Stimulated activated CD4-positive, alpha-beta T cell treated with anti-CD3 and anti-CD28 coated beads, Interleukin-12 subunit alpha, Interleukin-12 subunit beta, amount 100 ng/mL, for 24 hours (primary cell): ENCODE measurements at regions not wholly inside any gene's neighbourhood (a gene's known extent, or its start where the extent isn't known, plus 50 kb on each side); places are given as distances from the start of the nearest gene placed in this dataset.

Experiments
- DNase-seq, 2 experiments: peaks; one replicate each; pipeline ENCODE4 v3.0.0-alpha.2; 2020; ENCODE audit warnings: low read depth in 2 of 2

DNA sequence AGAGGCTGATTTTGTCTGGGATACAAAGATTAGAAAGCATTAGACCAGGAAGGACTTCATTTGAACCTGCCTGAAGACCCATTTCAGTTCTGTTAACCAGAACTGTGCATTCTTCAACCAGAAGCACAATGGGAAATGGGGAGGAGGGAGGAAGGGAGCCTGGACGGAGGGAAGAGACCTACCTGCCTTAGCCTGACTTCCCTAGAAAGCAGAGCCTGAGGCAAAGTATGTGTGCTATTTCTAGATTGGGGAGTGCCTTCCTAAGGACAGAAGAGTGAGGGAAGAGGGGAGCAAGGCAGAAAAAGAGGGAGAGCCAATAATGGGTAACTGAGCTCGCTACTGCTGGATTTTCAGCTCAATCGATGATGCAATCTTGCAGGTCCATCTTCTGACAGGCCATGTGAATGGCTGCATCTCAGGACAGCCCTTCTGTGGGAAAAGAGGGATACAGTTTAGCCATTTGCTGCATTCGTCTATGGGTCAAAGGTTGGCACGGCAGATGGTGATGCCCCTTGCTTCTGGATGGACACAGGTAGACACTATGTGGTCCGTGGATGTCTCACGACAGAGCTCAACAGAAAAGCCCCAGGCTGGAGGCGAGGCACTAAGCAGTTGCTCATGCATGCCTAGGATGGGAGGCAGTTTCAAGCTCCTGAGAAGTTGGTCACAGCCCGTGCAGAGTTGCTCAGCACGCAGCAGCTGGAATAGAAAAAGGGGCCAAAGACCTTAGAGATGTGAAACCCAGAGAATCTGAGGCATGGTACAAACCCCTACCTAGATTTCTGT, 78.8 kb upstream of the UBL3 start:
- DNase-seq: no peak

DNA sequence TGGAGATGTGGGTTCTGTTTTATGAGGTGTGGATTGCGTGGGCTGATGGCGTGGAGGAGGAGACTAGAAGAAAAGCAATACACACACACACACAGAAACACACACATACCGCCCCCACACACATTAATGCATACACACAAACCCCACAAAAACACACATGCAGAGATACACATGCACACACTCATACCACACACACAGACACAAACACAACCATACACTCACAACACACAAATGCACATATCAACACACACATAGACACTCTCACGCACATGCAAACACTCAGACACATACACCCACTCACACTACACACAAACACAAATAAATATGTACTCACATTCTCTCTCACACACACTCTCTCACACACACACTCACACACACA, 75.7 kb upstream of the UBL3 start:
- DNase-seq: no peak

DNA sequence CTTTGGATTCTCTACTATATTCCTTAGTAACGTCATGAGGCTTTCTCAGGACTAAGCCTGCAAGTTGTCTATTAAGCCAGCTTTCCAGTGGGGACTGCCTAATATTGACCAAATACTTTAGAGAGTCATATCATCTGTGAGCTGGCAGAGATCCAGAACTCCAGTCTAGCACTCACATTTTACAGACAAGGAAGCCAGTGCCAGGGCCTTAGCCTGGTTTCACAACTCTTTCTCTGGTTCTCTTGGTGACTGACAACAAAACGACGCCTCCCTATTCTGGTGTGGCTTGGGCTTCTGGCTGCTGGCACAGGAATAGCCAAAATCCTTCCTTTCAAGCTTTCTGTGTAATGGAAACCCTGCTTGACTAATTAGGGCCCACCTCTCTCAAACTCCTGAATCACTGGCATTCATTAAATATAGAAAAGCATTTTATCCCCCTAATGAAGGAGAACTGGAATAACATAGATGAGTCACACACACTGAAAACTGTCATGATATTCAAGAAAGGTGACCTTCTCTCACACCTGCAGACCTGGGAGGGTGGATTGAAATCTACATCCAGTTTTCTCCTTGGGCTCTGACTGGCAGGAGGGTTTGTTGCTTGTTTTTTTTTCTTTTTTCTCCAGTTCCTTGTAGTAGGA, 75.2 kb upstream of the UBL3 start:
- DNase-seq: no peak

DNA sequence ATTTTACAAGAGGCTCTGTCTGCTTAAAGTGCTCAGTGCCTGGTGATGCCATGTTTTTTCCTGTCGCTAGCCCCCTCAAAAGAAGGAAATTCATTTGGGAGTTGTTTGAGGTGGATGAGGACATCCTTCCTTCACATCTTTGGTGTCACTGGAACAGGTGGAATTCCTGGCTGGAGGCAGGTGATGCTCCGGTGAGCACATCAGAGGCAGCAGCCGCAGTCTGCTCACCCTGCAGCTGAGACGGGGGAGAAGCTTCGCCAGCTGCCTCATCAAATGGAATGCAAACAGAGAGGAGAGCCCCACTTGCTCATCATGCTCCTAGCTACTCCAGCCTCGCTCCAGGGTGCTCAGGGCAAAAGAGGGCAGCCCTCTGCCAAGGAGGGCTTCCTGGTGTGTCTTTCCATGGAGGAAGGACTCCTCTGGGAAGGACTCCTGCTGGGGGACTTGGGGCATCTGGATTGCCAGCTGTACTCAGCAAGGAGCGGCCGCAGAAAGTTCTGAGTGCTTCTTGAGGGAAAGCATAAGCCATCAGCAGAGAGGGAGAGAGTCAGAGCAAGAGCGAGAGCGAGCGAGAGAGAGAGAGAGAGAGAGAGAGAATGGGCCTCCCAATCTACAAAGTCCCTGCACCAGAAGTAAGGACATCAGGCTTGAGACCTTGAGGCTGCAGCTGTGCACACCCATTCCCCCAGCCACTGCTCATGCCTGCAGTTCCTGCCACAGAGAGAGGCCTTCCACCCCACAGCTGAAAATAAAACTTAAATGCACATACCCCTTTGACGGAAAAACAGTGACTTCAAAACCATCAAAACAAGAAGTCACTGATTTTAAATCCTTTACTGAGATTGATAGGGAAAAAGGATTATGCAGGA, 74.3 kb upstream of the UBL3 start:
- no peak for DNase-seq

DNA sequence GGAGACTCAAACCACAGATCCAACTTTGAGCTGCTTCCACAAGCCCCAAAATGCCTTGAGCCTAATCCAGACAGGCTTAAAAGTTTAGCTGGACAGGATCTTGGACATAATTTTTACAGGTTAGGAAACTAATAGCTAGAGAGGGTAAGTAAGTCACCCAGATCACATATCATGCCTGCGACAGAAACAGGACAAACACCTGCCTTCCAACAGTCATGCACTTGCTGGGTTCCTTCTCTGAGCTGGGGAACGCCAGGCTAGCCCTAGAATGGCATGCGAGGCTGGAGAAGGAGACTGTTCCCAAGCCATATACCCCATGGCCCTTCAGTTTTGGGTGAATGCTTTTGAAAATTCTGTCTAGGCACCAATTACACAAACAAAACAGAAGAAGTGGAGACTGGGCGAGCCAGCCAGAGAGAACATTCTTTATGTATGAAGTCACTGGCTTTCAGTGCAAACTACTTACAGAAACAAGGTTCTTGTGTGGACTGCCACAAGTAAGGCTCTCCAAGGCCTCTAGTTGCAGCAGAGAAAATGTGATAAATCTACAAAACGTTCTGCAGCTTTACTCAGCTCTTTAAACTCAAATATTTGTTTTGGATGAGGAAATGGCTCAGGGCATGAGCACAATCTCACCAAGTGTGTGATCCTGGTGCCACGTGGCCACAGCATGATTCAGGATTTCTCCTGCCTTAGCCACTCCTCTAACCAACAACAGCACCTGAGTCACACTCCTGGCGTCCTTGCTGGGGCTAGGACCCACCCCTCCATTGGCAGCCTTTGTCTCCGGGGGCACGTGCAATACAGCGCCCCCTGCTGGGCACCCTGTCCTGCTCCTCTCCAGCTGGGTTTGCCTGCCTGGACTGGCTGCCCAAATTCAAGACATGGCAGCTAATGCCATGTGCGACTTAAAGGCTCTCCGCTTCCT, 73.4 kb upstream of the UBL3 start:
- peak; percentile 43 to 52 for DNase-seq

DNA sequence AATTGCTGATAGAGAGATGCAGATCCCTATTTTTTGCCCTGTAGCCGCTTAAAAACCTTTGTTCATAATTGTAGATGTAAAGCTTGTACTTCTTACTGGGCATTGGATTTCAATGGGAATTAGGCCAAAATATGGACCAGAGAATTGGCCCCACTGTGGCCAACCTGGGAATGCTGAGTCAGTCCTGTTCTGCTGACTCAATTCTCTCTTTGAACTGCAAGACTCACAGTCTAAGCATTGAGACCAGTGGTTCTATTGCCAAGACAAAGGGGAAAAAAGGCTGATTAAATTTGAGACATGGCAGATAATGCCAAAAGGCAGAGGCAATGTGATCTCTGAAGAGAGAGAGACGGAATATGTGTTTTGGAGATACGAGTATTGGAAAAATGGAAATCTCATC, 72.5 kb upstream of the UBL3 start:
- no peak for DNase-seq

DNA sequence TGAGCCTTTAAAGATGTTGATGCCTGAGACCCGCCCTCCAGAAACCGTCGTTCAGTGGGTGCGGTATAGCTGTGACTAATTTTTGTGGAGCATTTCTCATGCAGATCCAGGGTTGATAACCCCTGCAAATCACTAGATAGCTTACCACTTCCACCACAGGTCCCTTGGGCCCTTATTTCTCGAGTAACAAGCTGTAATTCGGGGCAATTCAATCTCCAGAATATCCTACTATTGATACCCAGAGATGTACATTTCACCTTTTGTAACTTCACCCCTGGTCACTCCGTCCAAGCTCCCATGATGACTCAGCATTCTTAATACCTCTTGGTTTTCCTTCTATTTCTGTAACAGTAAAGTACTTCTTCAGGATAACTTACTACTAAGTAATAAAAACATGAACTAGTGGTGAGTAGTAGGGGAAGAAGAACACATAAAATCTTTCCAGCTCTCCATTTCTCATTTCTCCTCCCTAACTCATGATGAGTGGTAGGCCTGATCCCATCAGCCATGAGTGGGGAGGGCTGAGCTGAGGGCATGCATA, 71.9 kb upstream of the UBL3 start:
- no peak for DNase-seq

DNA sequence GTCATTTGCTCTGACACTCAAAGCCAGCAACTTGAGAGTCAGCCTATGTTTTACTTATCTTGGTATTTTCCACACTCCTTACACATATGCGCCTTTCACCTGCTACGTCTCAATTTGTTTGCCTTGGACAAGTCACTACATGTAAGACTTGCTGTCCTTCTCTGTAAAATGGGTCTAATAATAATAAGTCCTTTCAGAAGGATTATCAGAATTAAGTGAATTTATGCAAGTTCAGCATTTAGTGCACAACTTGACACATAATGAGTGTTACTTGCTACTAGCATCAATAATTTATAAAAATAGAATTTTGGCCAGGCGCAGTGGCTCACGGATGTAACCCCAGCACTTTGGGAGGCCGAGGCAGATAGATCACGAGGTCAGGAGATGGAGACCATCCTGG, 71.1 kb upstream of the UBL3 start:
- DNase-seq: no peak

DNA sequence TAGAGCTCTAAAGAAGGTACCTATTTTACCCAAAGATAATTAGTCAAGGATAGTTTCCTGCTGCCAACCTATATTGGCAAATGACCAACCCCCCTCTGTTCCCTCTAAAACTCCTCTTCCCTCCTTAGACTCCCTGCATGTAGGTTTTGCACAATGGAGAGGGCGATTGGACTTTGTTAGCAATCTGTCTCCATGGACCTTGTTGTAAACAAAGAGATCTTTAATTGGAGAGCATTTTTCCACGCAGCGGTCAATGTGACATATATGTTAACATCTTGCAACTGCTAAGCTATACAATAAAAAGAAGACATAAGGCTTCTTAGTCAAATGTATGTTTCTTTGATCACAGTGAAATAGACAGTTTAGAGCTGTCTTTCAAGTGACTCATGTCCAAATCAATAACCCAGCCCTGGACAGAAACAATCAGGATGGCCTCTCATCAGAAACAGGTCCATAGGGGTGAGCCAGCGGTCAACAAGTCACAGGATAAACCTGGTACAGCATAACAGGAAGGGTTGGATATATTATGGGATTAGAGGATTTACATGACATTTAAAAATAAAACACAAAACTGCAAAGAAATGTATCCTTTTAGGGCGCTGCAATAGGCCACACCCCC, 69.7 kb upstream of the UBL3 start:
- no peak for DNase-seq

DNA sequence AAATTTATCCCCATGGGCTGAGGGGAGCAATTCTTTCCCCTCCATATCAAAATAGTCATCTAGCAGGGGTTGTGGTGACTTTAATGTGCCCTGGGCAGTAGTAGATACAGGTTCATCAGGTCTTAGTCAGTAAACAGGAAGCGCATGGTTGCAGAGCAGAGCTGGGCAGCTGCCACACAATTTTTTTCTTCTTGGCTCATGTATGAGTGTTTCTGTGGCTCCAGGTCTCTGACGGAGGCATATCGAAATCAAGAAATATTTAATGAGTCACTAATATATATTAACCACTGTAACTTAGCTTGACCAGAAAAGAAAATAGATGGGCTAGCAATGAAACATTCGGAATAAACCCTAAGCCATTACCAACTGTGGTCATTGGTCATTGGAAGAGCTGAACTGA, 68.4 kb upstream of the UBL3 start:
- DNase-seq: no peak

DNA sequence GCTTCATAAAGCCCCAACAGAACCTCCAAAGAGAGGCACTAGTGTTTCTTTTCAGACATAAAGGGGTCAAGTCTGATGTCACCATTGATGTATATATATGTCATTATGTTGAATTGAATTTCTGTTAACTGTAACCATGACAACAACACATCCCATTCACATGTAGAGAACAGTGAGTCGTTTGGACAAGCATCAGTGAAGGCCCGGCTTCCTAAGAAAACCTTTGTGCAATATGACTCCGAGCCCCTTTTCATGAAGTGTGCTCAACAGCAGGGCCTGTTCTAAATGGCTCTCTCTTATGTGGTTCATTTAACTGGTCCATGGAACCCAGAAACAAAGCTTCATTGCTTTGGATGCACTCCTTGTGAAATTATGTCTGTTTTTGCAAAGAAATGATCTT, 67.2 kb upstream of the UBL3 start:
- DNase-seq: no peak

DNA sequence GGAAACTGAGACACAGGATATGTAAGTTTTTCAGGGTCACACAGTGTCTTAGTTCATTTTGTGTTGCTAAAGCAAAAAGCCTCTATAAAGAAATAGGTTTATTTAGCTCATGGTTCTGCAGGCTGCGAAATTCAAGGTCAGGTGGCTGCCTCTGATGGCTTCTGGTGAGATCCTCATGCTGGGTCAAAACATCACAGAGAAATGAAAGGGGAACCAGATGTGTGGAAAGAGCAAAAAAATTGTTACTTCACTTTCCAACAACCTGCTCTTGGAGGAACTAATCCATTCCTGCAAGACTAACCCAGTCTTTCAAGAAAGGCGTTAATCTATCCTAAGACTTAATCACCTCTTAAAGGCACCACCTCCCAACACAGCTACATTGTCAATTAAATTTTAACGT, 64.2 kb upstream of the UBL3 start:
- DNase-seq: no peak

DNA sequence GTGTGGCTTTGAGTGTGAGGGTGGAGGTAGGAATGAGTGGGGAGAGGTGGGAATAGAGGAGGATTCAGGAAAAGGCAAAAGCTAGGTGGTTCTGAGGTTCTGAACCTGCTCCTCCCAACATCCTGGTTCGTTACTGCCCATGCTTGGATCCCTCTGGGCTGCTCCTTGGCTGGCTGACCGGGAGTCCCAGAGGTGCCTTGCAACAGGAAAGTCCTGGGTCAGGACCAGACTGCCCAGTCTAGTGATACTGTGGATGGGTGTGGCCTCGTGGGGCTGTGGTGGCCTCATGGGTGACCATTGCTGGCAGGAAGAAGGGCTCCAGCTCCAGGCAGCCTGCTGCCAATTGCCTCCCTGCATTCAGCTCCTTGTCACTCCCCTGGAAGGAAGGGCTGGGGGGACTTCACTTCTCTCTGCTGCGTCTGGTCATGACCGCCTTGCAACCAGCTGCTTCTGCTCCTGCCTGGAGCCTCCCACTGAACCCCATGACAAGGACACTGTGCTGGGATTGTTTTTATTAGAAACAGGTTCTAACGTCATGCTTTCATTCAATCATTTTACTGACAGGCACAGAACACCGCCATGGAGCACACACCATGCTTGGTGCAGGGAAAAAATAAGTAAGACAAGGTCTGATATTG, 61.5 kb upstream of the UBL3 start:
- no peak for DNase-seq

DNA sequence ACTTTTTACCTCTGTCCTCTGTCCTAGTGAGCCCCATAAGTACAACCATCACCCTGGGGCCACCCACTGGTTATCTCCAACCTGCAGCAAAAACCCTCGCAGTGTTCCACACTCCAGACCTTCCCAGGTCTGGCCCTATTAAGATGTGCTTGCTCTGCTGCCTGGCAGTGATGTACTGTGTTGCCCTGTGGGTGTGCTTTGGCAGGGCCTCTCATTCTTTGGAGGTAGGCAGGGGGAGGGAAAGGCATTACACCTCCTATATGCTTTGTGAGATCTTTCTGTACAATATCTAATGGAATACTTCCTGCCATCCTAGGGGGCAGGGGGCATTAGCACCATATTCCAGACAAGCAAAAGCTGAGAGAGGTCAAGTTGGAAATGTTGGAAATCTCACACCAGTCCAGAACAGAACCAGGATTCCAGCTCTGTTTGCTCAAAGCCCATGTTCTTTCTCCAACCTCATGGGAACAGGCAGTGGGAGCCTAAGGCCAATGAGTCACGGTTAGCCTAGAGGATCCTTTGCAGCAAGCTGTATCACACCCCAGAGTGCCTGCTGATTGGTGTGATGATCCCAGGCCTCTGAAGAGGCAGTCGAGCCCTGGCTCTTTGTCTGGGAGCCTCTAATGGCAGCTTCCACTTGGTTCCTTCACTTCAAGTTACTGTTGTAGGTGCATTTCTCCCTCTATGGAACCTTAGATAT, 59.7 kb upstream of the UBL3 start:
- DNase-seq: no peak

DNA sequence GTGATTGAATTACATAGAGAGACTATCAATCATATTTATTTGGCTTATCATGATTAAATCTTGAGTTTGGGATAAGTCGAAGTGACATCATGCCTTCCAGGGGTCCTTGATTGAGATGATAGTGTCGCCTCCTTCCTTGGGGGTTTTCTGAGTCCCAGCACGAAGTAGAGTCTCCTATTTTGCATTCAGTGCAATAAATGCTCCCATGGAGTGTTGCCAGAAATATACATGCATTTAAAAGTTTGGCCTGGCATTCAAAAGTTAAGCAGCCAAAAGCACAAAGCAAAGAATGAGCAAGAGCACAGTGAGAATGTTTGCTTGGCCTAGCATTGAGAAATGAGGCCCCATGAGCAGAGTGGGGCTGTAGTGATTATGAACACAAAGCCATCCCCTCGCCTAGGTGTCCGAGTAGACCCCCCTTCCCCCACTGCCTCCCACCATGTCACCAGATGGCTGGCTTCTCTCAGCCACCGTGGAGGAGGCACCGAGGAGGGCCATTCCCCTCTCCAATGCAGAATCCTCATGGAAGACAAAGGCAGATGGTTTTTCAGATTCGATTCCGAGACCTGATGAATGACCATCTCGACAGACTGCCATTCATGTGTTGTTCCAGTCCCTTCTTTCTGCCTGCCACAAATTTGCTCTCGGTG, 58.8 kb upstream of the UBL3 start:
- no peak for DNase-seq

DNA sequence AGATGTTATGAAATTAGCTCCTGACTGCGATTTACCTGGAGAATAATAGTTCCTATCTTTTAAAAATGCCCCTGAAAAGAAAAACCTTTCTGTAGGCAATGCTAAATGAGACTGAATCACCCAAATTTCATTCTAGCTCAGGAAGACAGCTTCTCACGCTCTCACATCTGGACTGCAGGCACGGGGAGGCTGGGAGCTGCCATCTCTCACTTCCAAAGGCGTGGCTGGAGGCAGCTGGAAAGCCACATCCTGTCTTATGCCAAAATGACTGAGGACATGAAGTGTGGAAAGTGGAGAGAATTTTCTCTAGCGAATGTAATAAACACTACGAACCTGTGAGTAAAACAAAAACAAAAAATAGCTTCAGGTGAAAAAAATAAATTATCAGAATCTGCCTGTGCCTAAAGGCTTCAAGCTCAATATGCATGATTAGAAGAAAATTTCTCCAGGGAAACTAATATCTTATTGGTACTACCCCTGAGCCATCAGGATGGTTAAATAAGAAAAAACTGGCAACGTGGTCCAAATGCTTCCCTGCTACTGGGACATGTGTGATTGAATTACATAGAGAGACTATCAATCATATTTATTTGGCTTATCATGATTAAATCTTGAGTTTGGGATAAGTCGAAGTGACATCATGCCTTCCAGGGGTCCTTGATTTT, 58.1 kb upstream of the UBL3 start:
- DNase-seq: no peak

DNA sequence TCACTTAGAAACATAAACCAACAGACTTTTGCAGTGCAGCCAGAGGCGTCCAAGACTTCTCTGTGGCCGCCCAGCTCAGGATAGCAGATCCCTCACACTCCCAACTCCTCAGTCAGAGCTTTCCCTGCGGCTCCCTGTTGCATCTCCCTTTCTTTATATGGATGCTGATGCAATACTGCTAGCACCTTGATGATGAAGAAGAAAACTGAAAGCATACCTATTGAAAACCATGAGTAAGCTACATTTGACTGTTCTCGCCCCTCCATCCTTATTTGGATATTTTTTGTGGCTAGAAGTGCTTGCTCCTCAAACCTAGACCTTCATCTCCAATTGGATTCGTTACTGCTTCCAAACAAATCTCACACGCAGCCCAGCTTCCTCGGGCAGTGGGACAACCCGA, 57.3 kb upstream of the UBL3 start:
- no peak for DNase-seq

DNA sequence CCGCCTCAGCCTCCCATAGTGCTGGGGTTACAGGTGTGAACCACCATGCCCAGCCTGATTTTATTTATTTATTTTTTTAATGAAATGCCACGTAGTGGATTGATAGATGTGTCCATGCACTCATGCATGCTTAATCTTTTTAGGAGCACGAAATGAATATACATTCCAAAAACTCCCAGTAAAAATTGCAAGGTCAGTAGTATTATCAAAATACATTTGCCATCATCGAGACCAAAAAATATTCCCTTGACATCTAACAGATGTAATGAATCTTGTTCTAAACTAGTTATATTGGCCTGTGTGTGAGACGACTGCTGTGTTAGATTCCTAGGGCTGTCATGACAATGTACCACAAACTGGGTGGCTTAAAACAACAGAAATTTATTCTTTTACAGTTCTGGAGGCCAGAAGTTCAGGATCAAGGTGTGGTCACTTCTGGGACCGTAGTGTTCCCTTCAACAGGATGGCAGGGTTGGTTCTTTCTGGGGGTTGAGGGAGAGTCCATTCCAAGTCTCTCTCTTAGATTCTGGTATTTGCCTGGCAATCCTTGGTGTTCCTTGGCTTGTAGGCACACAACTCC, 56.1 kb upstream of the UBL3 start:
- DNase-seq: no peak
